OCI-LY7 (cell line): ENCODE measurements at regions not wholly inside any gene's neighbourhood (a gene's known extent, or its start where the extent isn't known, plus 50 kb on each side); places are given as distances from the start of the nearest gene placed in this dataset.

Experiments used
- EZH2phosphoT487 ChIP-seq: fragments of 200-600 bp; sonication (generic); IDR thresholded peaks from 2 replicates; pipeline ENCODE4 v1.6.1; 2018; ENCODE audit warnings: low read depth, borderline replicate concordance, mild to moderate bottlenecking, mixed run types, antibody characterized with exemption, low read length, moderate library complexity, mixed read lengths
- TF ChIP-seq, protein P1 (sequence below): fragments of 200-600 bp; sonication (generic); conservative IDR thresholded peaks from 2 replicates; pipeline ENCODE4 v1.5.1; 2014; ENCODE audit warnings: mild to moderate bottlenecking, antibody characterized with exemption, low read length, moderate library complexity, mixed read lengths

DNA sequence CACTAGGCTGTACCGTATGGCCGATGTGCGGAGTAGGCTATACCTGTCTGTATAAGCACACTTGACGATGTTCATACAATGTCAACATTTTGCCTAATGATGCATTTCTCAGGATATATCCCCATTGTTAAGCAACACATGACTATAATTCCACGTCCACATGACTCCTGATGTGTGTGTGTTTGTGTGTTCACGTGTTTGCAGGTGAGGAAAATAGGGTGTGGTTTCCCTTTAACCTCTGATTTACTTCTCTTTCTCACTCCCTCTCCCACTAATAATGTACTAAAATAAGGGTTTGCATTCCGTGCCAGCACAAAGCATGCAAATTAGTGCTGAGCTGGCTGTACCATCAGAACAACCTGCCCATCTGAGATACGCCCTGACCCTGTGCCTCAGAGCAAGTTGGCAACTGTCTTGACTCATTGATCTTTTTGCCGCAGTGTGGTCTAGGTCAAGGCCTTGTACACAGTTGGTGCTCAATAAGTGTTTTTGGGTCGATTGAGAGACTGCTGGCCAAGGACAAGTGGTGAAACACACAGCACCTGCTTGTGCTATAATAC is 64.6 kb upstream of the DOCK1 start:
- TF ChIP-seq, protein P1, sequence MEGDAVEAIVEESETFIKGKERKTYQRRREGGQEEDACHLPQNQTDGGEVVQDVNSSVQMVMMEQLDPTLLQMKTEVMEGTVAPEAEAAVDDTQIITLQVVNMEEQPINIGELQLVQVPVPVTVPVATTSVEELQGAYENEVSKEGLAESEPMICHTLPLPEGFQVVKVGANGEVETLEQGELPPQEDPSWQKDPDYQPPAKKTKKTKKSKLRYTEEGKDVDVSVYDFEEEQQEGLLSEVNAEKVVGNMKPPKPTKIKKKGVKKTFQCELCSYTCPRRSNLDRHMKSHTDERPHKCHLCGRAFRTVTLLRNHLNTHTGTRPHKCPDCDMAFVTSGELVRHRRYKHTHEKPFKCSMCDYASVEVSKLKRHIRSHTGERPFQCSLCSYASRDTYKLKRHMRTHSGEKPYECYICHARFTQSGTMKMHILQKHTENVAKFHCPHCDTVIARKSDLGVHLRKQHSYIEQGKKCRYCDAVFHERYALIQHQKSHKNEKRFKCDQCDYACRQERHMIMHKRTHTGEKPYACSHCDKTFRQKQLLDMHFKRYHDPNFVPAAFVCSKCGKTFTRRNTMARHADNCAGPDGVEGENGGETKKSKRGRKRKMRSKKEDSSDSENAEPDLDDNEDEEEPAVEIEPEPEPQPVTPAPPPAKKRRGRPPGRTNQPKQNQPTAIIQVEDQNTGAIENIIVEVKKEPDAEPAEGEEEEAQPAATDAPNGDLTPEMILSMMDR, result no peak
- no peak for TF ChIP-seq EZH2phosphoT487
